DMS53 treated with DMSO at 0.1 percent for 48 hours (cell line): ENCODE measurements at regions not wholly inside any gene's neighbourhood (a gene's known extent, or its start where the extent isn't known, plus 50 kb on each side); places are given as distances from the start of the nearest gene placed in this dataset.

Source experiments
- DNase-seq: peaks from one replicate; lab custom pipeline; 2025; ENCODE audit not compliant: unreplicated experiment; lab: John Stamatoyannopoulos, UW

GRCh38 chr12:19709889-19710288 lies 270.6 kb downstream of the AEBP2 start:
- no peak for DNase-seq

- DNase-seq = no peak
These were observed 271.8 kb downstream of the AEBP2 start for GRCh38 chr12:19710811-19711793.

DNA sequence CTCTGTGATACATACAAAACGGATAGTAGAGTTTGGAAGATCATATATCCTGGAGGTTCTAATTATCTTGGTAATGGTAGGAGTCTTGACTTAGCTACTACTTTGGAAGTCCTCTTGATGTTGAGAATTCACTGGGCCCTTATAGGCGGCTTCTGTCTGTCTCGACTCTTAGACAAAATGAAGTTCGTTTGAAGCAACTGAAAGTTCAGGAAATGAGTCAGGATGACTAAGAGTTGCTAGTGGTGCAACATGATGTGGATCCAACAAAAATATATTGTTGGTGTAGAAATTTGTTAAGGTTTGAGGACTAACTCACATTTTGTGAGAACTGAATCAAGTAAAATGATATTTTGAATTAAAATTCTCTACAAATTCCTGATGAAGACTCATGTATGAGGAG lies 272.7 kb downstream of the AEBP2 start:
- DNase-seq = no peak

DNA sequence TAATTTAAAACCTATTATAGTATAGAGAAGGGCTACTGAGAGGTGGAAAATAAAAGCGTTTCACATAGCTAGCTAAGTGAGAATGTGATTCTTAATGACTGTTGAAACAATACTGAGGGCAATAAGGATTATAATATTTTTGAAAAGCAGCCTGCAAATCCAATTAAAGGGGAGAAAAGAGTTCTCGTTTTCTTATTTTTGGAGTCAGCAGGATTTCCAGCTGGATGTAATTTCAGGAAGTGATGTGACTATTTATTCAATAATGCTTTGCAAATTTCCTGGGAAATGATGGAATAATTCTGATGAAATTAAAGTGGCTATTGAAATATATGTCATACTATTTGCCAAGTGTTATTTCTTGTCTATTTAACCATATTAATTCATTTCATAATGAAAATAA lies 279.1 kb downstream of the AEBP2 start:
- no peak for DNase-seq

DNA sequence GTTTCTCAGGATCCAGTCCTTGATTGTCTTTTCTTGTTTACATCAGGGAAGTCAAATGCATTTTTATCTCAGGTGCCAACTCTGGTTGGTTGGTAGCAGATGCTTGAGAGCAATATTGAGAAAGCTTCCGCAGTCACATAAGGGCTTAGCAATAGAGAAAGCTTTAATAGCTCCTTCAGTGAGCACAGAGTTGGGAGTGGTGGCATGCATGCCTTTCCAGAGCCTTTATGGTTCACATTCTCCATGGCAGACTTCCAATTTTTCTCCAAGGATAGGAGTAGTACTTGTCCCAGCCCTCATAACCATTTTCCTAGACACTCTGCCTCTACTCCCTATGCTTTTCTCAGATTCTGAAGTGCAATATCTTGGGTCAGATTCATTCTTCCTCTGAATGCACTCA lies 280.4 kb downstream of the AEBP2 start:
- peak; percentile 40 for DNase-seq

DNA sequence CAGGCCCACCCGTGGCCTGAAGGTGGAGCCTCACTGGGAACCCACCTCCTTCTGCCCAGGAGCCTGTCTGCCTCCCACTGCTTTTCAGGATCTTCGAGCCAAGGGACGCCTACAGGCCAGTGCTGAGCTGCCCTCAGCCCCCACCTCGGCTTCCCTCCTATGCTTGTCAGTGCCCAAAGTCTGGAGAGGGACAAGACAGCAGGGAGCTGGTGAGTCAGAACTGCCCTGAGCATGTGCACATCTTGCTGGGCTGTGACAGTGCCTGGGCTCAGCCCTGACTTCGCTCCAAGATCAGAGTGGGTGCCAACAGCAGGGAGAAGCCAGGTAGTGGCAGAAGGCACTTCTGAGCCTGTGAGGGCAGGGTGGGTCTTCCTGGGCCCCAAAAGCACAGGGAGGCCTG lies 286.8 kb downstream of the AEBP2 start:
- no peak for DNase-seq

DNA sequence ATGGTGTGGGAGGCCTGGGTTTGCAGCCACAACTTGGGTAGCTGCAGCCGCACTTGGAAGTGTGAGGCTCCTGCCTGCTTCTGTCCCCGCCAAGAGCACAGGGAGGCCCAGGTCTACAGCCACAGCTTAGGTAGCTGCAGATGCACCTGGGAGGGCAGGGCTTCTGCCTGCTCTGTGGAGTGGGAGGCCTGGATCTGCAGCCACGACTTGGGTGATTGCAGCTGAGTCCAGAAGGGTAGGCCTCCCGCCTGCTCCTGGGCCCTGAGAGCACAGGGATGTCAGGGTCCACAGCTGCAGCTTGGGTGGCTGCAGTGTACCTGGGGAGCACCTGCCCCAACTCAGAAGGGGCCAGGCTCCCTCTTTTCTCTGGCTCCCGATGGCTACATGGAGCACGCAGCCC lies 287.3 kb downstream of the AEBP2 start:
- no peak for DNase-seq

DNA sequence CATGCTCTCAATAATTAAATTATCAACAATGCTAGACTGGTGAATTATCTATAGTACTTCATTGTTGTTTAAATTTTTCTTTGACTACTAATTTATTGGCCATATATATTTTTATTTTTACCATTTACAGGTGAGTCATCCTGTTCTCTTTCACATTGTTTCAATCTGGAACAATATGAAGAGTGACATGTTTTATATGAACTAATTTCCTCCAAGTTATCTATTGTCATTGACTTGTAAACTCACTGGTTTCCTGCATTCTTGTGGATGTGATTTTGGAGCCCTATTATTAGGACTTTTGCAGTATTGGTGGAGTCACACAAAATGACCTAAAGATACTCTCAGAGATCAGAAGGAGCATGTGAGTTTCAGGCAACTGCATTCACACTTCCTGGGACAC lies 297.7 kb downstream of the AEBP2 start:
- no peak for DNase-seq

DNA sequence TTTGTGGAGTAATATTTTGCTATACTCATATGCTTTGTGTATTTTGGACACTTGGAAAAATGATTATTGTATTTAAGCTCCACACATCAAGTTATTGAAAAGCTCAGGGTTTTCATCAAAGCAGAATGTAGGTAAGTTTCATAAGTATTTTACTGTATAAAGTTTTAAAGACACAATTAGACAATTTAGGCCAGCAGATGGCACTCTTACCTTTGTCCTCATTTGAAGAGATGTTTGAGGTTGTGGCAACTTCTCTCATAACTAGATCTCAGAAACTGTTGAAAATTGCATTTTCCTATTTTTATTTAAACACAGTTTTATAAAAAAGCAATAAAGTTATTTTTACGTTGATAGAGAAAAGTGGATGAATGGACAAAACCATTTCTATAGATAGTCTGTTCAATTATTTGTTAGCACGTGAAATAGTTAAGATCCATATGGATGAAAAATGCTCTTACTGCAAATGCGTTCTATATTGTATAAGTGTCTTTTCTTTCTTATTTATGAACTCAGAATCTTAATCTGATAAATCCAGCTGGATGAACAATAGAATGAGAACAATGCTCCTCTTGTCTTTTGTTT lies 300.0 kb downstream of the AEBP2 start:
- peak; percentile 84 for DNase-seq

DNA sequence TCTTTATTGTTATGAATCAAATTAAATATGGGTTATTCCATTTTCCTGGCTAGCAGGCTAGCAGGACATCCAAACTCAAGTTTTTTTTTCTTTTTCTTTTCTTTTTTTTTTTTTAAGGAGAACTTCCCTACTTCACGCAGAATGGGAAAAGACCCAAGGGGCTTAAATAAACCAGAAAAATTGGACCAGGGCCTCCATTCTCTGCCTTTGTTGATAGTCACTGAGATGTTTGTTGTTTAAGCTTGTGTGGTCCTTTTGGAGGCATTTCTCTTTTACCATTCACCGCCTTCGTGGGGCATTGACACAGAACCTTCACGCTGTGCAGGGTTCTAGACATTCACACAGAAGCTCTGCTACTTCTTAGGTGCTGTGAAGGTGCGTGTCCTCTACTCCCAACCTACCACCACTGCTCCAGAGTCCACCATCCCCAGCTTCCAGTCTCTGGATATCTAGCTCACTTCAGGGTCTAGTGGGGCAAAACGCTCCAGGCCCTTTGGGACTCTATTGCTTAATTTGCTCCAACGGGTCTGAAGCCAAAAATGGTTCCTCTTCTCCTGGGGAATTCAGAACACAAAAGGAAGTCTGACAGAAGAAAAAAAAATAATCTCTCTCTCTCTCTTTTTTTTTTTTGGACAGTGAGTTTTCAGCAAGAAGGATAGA lies 301.3 kb downstream of the AEBP2 start:
- no peak for DNase-seq

GRCh38 chr12:19741132-19741489 lies 301.8 kb downstream of the AEBP2 start:
- no peak for DNase-seq

- peak; percentile 24 for DNase-seq
These were observed 305.5 kb downstream of the AEBP2 start for GRCh38 chr12:19744705-19745218.

DNA sequence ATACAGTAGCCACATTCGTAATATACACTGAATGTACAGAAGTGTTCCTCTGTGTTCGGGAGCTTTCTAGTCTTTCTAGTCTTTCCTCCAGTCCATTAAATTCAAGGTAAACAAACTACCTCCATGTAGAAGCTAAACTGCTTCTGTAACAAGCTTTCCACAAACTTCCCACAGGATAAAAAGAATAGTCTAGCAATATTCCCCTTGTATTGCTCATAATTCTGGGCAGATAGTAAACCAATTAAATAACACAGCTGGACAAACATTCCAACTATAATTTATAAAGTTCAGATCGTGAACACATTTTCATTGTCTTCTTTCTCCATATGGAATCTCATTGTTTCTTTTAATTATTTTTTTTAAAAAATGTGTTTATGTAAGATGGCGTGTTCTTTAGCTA lies 307.2 kb downstream of the AEBP2 start:
- no peak for DNase-seq

DNA sequence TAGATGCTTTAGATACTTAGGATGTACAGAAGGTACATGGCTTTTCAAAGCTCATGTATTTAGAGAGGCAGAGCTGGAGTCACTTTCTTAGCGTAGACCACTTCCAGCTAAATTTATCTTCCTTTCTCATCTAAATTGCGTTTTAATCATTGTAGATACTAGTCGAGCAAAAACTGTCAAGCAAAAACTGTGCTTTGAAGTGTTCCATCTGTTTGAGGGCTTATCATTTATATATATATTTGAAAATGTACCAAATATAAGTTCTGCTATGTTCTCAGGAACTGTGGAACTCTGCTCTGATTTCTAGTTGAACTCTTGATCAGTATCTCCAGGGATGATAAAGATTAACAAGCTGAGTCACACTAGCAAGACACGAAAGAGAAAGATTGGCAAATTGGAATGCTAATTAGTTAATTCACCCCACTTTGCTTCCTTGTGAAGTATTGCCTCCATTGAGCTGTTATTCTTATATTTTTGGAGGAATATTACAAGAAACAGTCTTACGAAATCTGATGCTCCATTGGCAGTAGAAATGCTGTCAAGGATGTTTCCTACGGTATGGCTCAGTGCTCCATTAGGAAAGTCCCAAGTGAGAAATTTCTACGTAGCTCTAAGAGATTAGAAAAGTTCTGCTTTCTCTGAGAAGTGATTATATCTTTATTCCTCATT lies 310.7 kb downstream of the AEBP2 start:
- no peak for DNase-seq

GRCh38 chr12:19751078-19751477 lies 311.8 kb downstream of the AEBP2 start:
- DNase-seq = no peak

DNA sequence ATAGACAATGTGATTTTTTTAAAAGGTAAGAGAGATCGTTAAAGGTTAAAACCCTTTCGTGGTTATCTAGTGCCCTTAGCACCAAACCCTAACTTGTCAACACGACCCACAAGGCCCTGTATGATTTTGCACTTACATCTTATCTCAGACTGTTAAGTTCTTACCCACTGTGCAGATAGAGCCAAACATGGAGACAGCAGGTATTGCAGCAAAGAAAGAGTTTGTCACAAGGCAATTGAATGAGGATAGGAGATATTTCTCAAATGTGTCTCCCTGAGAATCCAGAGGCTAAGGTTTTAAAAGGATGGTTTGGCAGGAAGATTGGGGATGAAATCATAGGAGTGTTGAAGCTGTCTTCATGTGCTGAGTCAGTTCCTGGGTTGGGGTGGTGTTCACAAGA lies 313.4 kb downstream of the AEBP2 start:
- DNase-seq = no peak

- no peak for DNase-seq
These were observed 315.8 kb downstream of the AEBP2 start for GRCh38 chr12:19755136-19755535.

GRCh38 chr12:19757317-19757877 lies 318.1 kb downstream of the AEBP2 start:
- peak; percentile 89 for DNase-seq

- DNase-seq = no peak
These were observed 319.9 kb downstream of the AEBP2 start for GRCh38 chr12:19759227-19759626.

DNA sequence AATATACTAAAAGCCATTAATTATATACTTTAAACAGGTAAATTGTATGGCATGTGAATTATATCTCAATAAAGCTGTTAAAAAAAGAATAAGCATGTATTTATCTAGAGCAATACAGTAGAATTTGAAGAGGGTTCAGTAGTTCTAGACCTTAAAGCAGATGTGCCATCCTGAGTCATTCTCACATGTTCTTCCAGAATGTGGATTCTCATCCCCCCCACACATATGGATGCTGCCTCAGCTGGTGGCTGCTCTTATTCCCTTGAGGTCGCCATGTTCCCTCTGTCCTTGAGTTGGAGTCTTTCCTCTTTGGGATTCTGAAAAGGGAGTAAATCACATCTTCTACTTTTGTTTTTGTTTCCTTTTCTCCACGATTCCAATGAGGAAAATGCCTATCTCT lies 321.3 kb downstream of the AEBP2 start:
- no peak for DNase-seq

DNA sequence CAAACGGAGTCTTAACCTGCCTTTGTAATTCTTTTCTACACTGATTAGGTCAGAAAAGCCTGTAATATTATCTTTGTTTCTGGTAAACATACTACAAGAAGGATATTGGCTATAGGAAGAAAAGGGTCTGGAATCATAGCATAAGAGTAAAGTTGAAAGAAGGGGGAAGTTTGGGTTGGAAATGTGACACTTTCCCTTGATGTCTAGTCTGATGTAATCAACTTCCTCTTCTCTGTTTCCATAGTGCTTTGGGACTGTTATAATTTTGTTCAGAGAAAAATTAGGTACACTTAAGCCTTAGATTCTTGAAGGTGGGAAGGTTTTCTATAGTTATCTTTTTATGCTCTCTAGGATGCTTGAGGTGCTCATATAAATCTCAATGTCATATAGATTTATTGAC lies 322.2 kb downstream of the AEBP2 start:
- DNase-seq = no peak
